ENCODE measurements at regions not wholly inside any gene's neighbourhood (a gene's known extent, or its start where the extent isn't known, plus 50 kb on each side); places are given as distances from the start of the nearest gene placed in this dataset.

- TF ChIP-seq POLR2A (IDR thresholded peaks at IDR 0.05) (no peak), CTCF (IDR thresholded peaks at IDR 0.05) (no peak)
Measured at GRCh38 chr2:186098821-186099220, 360.2 kb downstream of the FSIP2 start.
